ENCODE measurements at regions not wholly inside any gene's neighbourhood (a gene's known extent, or its start where the extent isn't known, plus 50 kb on each side); places are given as distances from the start of the nearest gene placed in this dataset.
"Not testable (repeated sequence)": the region's sequence is repeated elsewhere in the genome, so short reads cannot be mapped to it uniquely, and the experiment has no call there.

DNA sequence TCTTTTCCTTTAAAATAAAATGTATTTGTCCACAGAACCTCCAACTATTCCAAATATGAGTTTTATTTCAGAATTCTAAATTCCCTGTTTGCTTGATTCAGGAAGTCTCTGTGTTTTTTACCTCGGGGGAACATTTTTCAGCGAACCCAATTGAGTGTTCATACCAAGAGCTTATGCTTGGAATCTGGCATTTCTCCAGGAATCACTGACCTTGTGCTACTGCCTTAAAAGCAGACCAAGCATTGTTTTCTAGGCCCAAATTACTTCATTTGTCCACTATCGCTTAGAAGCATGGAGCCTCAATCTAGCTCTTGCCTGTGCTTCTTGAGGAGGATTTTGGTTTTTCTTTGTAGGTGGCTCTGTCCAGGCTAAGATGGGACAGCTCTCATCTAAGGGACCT is 59.4 kb downstream of the EBLN1 start:
- ChIA-PET CTCF (no interaction called here), POLR2A (no interaction called here)
- DNase-seq (ENCODE audit: low read depth, low spot score), result no peak
- H3K4me3 ChIP-seq (ENCODE audit: low read depth, low read length), result no peak overlapping the region
- TF ChIP-seq, protein P1, sequence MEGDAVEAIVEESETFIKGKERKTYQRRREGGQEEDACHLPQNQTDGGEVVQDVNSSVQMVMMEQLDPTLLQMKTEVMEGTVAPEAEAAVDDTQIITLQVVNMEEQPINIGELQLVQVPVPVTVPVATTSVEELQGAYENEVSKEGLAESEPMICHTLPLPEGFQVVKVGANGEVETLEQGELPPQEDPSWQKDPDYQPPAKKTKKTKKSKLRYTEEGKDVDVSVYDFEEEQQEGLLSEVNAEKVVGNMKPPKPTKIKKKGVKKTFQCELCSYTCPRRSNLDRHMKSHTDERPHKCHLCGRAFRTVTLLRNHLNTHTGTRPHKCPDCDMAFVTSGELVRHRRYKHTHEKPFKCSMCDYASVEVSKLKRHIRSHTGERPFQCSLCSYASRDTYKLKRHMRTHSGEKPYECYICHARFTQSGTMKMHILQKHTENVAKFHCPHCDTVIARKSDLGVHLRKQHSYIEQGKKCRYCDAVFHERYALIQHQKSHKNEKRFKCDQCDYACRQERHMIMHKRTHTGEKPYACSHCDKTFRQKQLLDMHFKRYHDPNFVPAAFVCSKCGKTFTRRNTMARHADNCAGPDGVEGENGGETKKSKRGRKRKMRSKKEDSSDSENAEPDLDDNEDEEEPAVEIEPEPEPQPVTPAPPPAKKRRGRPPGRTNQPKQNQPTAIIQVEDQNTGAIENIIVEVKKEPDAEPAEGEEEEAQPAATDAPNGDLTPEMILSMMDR (IDR thresholded peaks at IDR 0.05; ENCODE audit: insufficient read depth, low read length, missing control alignments), result no peak

GRCh38 chr10:22156750-22157149 is 61.1 kb downstream of the EBLN1 start:
- CTCF ChIA-PET, result no interaction called here
- POLR2A ChIA-PET, result no interaction called here
- DNase-seq (ENCODE audit: low read depth, low spot score), result no peak
- TF ChIP-seq, protein P1 (IDR thresholded peaks at IDR 0.05; ENCODE audit: insufficient read depth, low read length, missing control alignments), result no peak
- no peak overlapping the region for H3K4me3 ChIP-seq (ENCODE audit: low read depth, low read length)

- no peak overlapping the region for H3K4me3 ChIP-seq (ENCODE audit: low read depth, low read length)
- no peak for DNase-seq (ENCODE audit: low read depth, low spot score)
- CTCF ChIA-PET, result no interaction called here
- POLR2A ChIA-PET, result no interaction called here
- TF ChIP-seq, protein P1 (IDR thresholded peaks at IDR 0.05; ENCODE audit: insufficient read depth, low read length, missing control alignments), result no peak
Measured at GRCh38 chr10:22152403-22152802, 65.4 kb downstream of the EBLN1 start.

DNA sequence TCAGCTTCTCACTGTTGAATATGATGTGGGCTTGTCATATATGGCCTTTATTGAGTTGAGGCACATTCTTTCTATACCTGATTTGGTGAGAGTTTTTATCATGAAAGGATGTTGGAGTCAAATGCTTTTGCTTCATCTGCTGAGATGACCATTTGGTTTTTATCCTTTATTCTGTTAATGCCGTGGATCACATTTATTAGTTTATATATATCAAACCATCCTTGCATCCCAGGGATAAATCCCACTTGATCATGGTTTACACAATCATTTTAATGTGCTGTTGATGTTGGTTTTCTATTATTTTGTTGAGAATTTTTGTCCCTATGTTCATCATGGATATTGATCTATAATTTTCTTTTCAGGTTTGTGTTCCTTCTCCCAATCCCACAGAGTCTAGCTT is 67.0 kb downstream of the EBLN1 start:
- CTCF ChIA-PET, result no interaction called here
- TF ChIP-seq, protein P1 (IDR thresholded peaks at IDR 0.05; ENCODE audit: insufficient read depth, low read length, missing control alignments), result no peak
- H3K4me3 ChIP-seq (ENCODE audit: low read depth, low read length), result no peak overlapping the region
- no peak for DNase-seq (ENCODE audit: low read depth, low spot score)
- POLR2A ChIA-PET, result no interaction called here

GRCh38 chr10:22148961-22149360 is 68.9 kb downstream of the EBLN1 start:
- DNase-seq (ENCODE audit: low read depth, low spot score), result no peak
- ChIA-PET CTCF (no interaction called here), POLR2A (no interaction called here)
- no peak overlapping the region for H3K4me3 ChIP-seq (ENCODE audit: low read depth, low read length)
- TF ChIP-seq, protein P1 (IDR thresholded peaks at IDR 0.05; ENCODE audit: insufficient read depth, low read length, missing control alignments), result no peak

DNA sequence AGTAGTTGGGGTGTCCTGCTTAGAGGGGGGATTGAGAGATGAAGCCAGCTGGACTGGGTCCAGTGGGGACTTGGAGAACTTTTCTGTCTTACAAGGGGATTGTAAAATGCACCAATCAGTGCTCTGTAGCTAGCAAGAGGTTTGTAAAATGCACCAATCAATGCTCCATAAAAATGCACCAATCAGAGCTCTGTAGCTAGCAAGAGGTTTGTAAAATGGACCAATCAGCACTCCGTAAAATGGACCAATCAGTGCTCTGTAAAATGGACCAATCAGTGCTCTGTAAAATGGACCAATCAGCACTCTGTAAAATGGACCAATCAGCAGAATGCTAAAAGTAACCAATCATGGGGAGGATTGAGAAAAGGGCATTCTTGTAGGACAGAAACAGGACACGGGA is 71.9 kb downstream of the EBLN1 start:
- DNase-seq (ENCODE audit: low read depth, low spot score); POLR2A ChIA-PET; H3K4me3 ChIP-seq (ENCODE audit: low read depth, low read length); CTCF ChIA-PET: not testable (repeated sequence)

GRCh38 chr10:22137542-22137941 is 80.3 kb downstream of the EBLN1 start:
- DNase-seq (ENCODE audit: low read depth, low spot score), result no peak
- TF ChIP-seq, protein P1 (IDR thresholded peaks at IDR 0.05; ENCODE audit: insufficient read depth, low read length, missing control alignments), result no peak
- ChIA-PET CTCF (no interaction called here), POLR2A (no interaction called here)
- no peak overlapping the region for H3K4me3 ChIP-seq (ENCODE audit: low read depth, low read length)

All from AG04449 (cell line).